Heart left ventricle (tissue), 13 donors: ENCODE measurements at regions not wholly inside any gene's neighbourhood (a gene's known extent, or its start where the extent isn't known, plus 50 kb on each side); places are given as distances from the start of the nearest gene placed in this dataset.

Experiments
- POLR2A ChIP-seq, 2 donors: fragments of 450-650 bp; IDR thresholded peaks; one replicate each; pipeline ENCODE4 v1.6.1; 2017; ENCODE audit warnings: antibody characterized with exemption in 2 of 2, mild to moderate bottlenecking in 2 of 2, moderate library complexity in 2 of 2
- TF ChIP-seq, protein P1 (sequence below), 12 donors: fragments of 200-600 bp; sonication (generic) in 4 of 12; IDR thresholded peaks; one replicate each; pipeline versions ENCODE4 v1.5.0 to v1.8.0; 2018 to 2022; ENCODE audit warnings: antibody characterized with exemption in 12 of 12, mild to moderate bottlenecking in 5 of 12
- donor health status: ischemic (EF 13 %, LVEDD 7.1; RV severe dilation, severe dysfunction).
- donor health status: DM: no; HTN: yes; CAD: no.
- donor health status: DM: no; HTN: no; CAD: no.
- donor health status: ischemic (EF 25% LVEDD 6.9; RV normal size, moderate dysfunction).
- donor health status: ischemic (EF 25% LVEDD 5.7; RV mildly dilated, moderate dysfunction).
- donor health status: ischemic (EF 35%, LVEDD 5.7; RV mildly dilated, moderate dysfunction).
- donor health status: nonischemic (EF 11% LVEDD 7.7; RV severe dilation, severe dysfunction).
- donor health status: DM: yes; HTN: yes; CAD: no.
- donor health status: PGD.
- donor health status: ischemic (EF 29% LVEDD 5.4; RV normal size, mild dysfunction).
- donor health status: nonischemic (EF 23%, LVEDD 6.1; RV moderate dilation, normal function).

- TF ChIP-seq, protein P1, sequence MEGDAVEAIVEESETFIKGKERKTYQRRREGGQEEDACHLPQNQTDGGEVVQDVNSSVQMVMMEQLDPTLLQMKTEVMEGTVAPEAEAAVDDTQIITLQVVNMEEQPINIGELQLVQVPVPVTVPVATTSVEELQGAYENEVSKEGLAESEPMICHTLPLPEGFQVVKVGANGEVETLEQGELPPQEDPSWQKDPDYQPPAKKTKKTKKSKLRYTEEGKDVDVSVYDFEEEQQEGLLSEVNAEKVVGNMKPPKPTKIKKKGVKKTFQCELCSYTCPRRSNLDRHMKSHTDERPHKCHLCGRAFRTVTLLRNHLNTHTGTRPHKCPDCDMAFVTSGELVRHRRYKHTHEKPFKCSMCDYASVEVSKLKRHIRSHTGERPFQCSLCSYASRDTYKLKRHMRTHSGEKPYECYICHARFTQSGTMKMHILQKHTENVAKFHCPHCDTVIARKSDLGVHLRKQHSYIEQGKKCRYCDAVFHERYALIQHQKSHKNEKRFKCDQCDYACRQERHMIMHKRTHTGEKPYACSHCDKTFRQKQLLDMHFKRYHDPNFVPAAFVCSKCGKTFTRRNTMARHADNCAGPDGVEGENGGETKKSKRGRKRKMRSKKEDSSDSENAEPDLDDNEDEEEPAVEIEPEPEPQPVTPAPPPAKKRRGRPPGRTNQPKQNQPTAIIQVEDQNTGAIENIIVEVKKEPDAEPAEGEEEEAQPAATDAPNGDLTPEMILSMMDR (IDR thresholded peaks at IDR 0.05) = no peak
- TF ChIP-seq POLR2A (IDR thresholded peaks at IDR 0.05) = no peak
These were observed 186.1 kb downstream of the ZFP36L2 start for GRCh38 chr2:43040084-43040854.
